ENCODE measurements at regions not wholly inside any gene's neighbourhood (a gene's known extent, or its start where the extent isn't known, plus 50 kb on each side); places are given as distances from the start of the nearest gene placed in this dataset.

- Histone ChIP-seq H3K4me1 (no peaks in the 10 kb centered on the region), H3K9me3 (no peaks in the 10 kb centered on the region), H3K27me3 (no peaks in the 10 kb centered on the region), H3K36me3 (no peaks in the 10 kb centered on the region), H3K4me3 (no peak overlapping the region), H3K27ac (no peak overlapping the region)
- intact Hi-C loops (cut with DNase I) = no loop called here
- DNase-seq (no peak), ATAC-seq (no peak)
- TF ChIP-seq CTCF (IDR thresholded peaks at IDR 0.05) = no peak
Observed at GRCh38 chr3:44067431-44067830, 174.3 kb upstream of the TOPAZ1 start.

- ATAC-seq (no peak), DNase-seq (no peak)
- intact Hi-C loops (cut with DNase I) = no loop called here
- Histone ChIP-seq H3K36me3 (no peaks in the 10 kb centered on the region), H3K9me3 (no peaks in the 10 kb centered on the region), H3K27ac (no peak overlapping the region), H3K4me3 (no peak overlapping the region), H3K27me3 (no peaks in the 10 kb centered on the region), H3K4me1 (no peaks in the 10 kb centered on the region)
- no peak for TF ChIP-seq CTCF (IDR thresholded peaks at IDR 0.05)
Observed at GRCh38 chr3:44068753-44069152, 172.9 kb upstream of the TOPAZ1 start.

- Histone ChIP-seq H3K36me3 (no peaks in the 10 kb centered on the region), H3K27me3 (no peaks in the 10 kb centered on the region), H3K27ac (no peak overlapping the region), H3K4me1 (no peaks in the 10 kb centered on the region), H3K9me3 (no peaks in the 10 kb centered on the region), H3K4me3 (no peak overlapping the region)
- no peak for DNase-seq
- intact Hi-C loops (cut with DNase I) = no loop called here
- no peak for TF ChIP-seq CTCF (IDR thresholded peaks at IDR 0.05)
- no peak for ATAC-seq
Observed at GRCh38 chr3:44069276-44069675, 172.4 kb upstream of the TOPAZ1 start.

GRCh38 chr3:44070841-44071546 lies 170.7 kb upstream of the TOPAZ1 start:
- intact Hi-C loops (cut with DNase I) = no loop called here
- DNase-seq (no peak), ATAC-seq (no peak)
- no peaks in the 10 kb centered on the region for H3K9me3 ChIP-seq
- no peaks in the 10 kb centered on the region for H3K4me1 ChIP-seq
- TF ChIP-seq CTCF (IDR thresholded peaks at IDR 0.05) = no peak
- no peak overlapping the region for H3K27ac ChIP-seq
- H3K4me3 ChIP-seq = no peak overlapping the region
- H3K36me3 ChIP-seq = no peaks in the 10 kb centered on the region
- no peaks in the 10 kb centered on the region for H3K27me3 ChIP-seq

GRCh38 chr3:44072601-44073540 lies 168.8 kb upstream of the TOPAZ1 start:
- H3K4me3 ChIP-seq = no peak overlapping the region
- no peaks in the 10 kb centered on the region for H3K27me3 ChIP-seq
- ATAC-seq = no peak
- no peak overlapping the region for H3K27ac ChIP-seq
- no peaks in the 10 kb centered on the region for H3K36me3 ChIP-seq
- no peaks in the 10 kb centered on the region for H3K4me1 ChIP-seq
- no peak for TF ChIP-seq CTCF (IDR thresholded peaks at IDR 0.05)
- no peaks in the 10 kb centered on the region for H3K9me3 ChIP-seq
- DNase-seq = no peak
- intact Hi-C loops (cut with DNase I) = no loop called here
